GM12872 (cell line): ENCODE measurements at regions not wholly inside any gene's neighbourhood (a gene's known extent, or its start where the extent isn't known, plus 50 kb on each side); places are given as distances from the start of the nearest gene placed in this dataset.

ENCODE experiments used
- TF ChIP-seq, protein P1 (sequence below): IDR thresholded peaks from 3 replicates; pipeline ENCODE4 v1.5.1; 2011; ENCODE audit warnings: low read depth, mild to moderate bottlenecking, low read length, moderate library complexity; ENCODE audit not compliant: insufficient read depth

DNA sequence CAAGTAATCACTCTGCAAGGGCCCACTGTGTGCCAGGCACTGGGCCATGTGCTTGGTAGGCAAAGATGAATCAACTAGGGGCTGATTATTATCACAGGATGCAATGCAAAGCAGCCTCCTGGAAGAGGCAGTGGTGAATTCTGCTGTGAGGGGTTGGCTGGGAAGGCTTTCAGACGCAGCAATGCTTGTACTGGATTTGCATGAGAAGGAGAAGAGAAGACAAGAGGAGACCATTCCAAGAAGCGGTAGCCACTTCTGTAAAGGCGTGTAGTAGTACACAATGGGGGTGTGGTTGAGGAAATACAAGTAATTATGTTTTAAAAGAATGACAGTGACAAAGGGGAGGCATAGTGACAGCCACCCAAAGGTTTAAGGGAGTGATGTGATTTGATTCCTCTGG is 502.7 kb downstream of the PLCL1 start:
- TF ChIP-seq, protein P1, sequence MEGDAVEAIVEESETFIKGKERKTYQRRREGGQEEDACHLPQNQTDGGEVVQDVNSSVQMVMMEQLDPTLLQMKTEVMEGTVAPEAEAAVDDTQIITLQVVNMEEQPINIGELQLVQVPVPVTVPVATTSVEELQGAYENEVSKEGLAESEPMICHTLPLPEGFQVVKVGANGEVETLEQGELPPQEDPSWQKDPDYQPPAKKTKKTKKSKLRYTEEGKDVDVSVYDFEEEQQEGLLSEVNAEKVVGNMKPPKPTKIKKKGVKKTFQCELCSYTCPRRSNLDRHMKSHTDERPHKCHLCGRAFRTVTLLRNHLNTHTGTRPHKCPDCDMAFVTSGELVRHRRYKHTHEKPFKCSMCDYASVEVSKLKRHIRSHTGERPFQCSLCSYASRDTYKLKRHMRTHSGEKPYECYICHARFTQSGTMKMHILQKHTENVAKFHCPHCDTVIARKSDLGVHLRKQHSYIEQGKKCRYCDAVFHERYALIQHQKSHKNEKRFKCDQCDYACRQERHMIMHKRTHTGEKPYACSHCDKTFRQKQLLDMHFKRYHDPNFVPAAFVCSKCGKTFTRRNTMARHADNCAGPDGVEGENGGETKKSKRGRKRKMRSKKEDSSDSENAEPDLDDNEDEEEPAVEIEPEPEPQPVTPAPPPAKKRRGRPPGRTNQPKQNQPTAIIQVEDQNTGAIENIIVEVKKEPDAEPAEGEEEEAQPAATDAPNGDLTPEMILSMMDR = no peak

DNA sequence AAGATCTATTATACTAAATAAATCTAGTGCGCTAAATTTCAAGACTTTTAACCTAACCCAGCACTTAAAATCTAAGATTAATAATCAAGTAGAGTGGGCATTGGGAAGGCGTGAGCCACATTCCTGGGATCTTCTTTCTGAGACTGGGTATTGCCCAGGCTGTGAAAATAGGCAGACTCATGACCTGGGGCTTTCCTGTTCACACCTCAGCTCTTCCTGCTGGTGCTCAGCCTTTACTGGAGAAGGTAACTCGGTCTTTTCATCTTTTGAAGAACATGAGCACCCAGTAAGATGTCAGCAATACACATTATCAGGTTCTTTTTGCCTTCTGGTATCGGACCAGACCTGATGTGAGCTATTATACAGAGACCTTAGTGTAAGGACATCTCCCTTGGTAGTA is 500.5 kb downstream of the PLCL1 start:
- TF ChIP-seq, protein P1 = no peak

DNA sequence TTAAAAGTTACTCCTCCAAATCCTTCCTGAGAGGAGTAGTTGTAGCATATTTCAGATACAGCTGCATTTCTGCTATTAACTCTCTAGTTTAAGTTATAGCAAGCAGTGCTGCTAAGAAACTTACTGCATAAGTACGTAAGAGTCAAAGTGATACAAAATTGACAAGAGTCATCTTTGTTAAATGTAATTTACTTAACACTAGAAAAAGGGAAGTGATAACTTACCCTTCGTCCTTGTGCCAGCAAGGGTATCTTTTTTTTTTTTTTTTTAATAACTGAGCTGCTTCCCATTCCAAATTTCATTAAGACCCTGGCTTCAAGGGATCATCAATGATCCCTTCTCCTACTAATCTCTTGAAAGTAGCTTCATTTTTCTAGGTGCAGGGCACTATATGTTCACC is 493.0 kb downstream of the PLCL1 start:
- TF ChIP-seq, protein P1 = no peak

DNA sequence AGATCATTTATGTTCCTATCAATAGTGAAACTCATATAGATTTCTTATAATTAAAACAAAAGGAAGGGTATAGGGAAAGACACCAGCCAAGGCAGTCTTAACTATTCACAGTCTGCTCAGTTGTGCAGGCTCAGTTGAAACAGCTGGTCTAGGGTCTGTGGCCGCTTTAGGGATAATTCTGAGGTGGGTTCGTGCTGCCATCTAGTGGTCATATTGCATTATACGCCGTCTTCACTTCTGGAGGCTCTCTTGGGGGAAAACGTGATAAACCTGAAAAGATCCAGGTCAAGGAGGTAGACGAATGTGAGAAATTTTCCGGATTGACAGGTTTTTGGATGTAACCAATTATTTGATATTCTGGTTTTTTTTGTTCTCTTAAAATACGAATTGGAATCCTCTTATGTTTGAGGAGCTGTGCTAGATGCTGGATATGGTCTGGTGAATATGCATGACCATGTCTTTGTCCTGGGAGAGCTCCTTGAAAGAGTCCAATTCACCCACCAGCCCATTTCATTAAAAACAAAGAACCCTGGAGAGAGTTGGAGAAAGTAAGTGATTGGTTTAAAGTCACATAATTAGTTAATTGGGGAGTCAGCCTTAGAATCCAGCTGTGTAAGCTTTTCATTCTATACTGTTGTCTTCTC is 492.4 kb downstream of the PLCL1 start:
- TF ChIP-seq, protein P1 = peak; percentile 74

DNA sequence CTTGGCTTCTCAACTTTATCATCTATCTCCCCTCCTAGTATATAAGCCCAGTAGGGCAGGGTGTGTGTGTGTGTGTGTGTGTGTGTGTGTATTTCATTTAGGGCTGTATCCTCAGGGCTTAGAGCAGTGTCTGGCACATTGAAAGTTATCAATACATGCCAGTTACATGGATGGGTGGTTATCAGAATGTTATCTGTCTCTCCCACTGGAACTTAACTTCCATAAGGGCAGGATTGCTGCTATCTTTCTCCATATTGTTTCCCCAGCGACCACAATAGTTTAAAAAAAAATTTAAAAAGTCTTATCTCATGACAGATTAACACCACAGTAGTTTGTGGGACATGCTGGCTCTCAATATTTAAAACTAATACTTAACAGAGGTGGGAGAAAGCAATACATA is 488.9 kb downstream of the PLCL1 start:
- TF ChIP-seq, protein P1 = no peak

DNA sequence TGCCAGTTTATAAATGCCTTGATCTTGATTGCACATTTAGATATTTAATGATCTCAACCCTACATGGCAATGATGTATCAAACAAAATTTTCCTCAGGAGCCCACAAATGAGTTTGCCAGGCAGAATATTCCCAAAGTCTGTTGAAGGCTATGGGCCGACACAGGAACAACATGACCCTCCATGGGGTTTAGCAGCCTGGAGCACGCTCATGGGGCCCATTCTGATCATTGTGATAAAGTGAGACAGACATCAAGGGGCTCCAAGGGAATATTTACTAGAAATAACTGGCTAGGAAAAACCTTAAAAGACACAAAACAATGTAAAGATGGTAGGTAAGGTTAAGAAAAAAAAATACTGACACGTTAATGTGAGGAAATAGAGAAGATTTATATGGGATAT is 485.4 kb downstream of the PLCL1 start:
- TF ChIP-seq, protein P1 = no peak

DNA sequence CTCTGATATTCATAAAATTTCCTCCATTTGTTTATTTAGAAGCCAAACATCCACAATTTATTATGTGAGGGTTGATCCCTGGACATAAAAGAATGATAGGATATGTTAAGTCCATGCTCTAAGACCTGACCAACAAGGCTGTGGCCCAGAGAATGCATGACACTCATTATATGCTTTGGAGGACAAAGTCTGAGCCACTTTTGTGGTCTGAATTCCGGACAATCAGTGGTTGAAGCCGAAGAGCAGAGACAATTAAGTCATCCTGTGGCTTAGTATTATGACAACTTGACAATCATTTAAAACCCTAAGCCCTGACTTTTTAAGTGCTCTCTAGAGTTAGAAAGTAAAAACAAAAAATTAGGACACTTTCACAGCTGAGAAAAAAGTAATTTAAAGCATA is 483.3 kb downstream of the PLCL1 start:
- TF ChIP-seq, protein P1 = no peak
